OCI-LY7 (cell line): ENCODE measurements at regions not wholly inside any gene's neighbourhood (a gene's known extent, or its start where the extent isn't known, plus 50 kb on each side); places are given as distances from the start of the nearest gene placed in this dataset.

ENCODE experiments used
- BruUV-seq: library from RNA; stranded (reverse); fragments of 400-500 nt; replicated peaks from 2 replicates; lab custom pipeline; 2021; lab: Mats Ljungman, UMichigan
- CTCF ChIA-PET: fragments of 300-600 bp; sonication (Branson Sonifier 250); formaldehyde crosslinking; loops from one replicate; lab custom pipeline; 2022; ENCODE audit warnings: antibody characterized with exemption; ENCODE audit not compliant: unreplicated experiment; lab: Charles Lee
- POLR2A ChIA-PET: fragments of 300-600 bp; sonication (Branson Sonifier 250); formaldehyde crosslinking; loops from one replicate; lab custom pipeline; 2022; ENCODE audit warnings: antibody characterized with exemption; lab: Charles Lee
- DNase-seq: peaks from one replicate; pipeline ENCODE4 v3.0.0-alpha.2; 2015; ENCODE audit warnings: low spot score
- H2AFZ ChIP-seq: fragments of 200-600 bp; sonication (generic), shearing (Covaris generic); 2 replicates; pipeline ENCODE4 v1.6.1; 2014; ENCODE audit warnings: mild to moderate bottlenecking, antibody characterized with exemption, low read length, moderate library complexity
- H3K27ac ChIP-seq: fragments of 200-600 bp; sonication (generic); 2 replicates; pipeline ENCODE4 v1.5.1; 2014; ENCODE audit warnings: mixed run types, low read depth, mild to moderate bottlenecking, moderate library complexity, low read length, inconsistent platforms; ENCODE audit not compliant: poor library complexity, severe bottlenecking
- H3K36me3 ChIP-seq: fragments of 200-600 bp; sonication (generic); 2 replicates; pipeline ENCODE4 v1.6.1; 2014; ENCODE audit warnings: mild to moderate bottlenecking, antibody characterized with exemption, low read length, moderate library complexity, mixed read lengths; ENCODE audit not compliant: insufficient read depth
- H3K4me1 ChIP-seq: fragments of 200-600 bp; sonication (generic); 2 replicates; pipeline ENCODE4 v1.5.1; 2014; ENCODE audit warnings: mild to moderate bottlenecking, low read length; ENCODE audit not compliant: insufficient read depth, poor library complexity, severe bottlenecking
- H3K4me2 ChIP-seq: fragments of 200-600 bp; sonication (generic); 2 replicates; pipeline ENCODE4 v1.6.1; 2014; ENCODE audit warnings: mild to moderate bottlenecking, low read length
- H3K4me3 ChIP-seq: fragments of 200-600 bp; sonication (generic); 2 replicates; pipeline ENCODE4 v1.5.1; 2014; ENCODE audit warnings: mild to moderate bottlenecking, low read depth, low read length; ENCODE audit not compliant: poor library complexity, severe bottlenecking
- H3K79me2 ChIP-seq: fragments of 200-600 bp; sonication (generic); 2 replicates; pipeline ENCODE4 v1.6.1; 2016; ENCODE audit warnings: low read depth, mild to moderate bottlenecking, low read length, moderate library complexity, mixed read lengths; ENCODE audit not compliant: insufficient read depth
- H3K9me2 ChIP-seq: fragments of 200-600 bp; sonication (generic); 2 replicates; pipeline ENCODE4 v1.6.1; 2016; ENCODE audit warnings: mild to moderate bottlenecking, low read length, mixed read lengths; ENCODE audit not compliant: insufficient read depth
- H3K9me3 ChIP-seq: fragments of 200-600 bp; sonication (generic); 2 replicates; pipeline ENCODE4 v1.6.1; 2014; ENCODE audit warnings: mild to moderate bottlenecking, mixed run types, low read length, mixed read lengths
- H4K20me1 ChIP-seq: fragments of 200-600 bp; sonication (generic); 2 replicates; pipeline ENCODE4 v1.6.1; 2014; ENCODE audit warnings: mild to moderate bottlenecking, antibody characterized with exemption, low read length, moderate library complexity, mixed read lengths; ENCODE audit not compliant: insufficient read depth
- CTCF ChIP-seq: fragments of 200-600 bp; sonication (generic); conservative IDR thresholded peaks from 2 replicates; pipeline ENCODE4 v1.5.1; 2014; ENCODE audit warnings: mild to moderate bottlenecking, antibody characterized with exemption, low read length, moderate library complexity, mixed read lengths
- EZH2phosphoT487 ChIP-seq: fragments of 200-600 bp; sonication (generic); IDR thresholded peaks from 2 replicates; pipeline ENCODE4 v1.6.1; 2018; ENCODE audit warnings: low read depth, borderline replicate concordance, mild to moderate bottlenecking, mixed run types, antibody characterized with exemption, low read length, moderate library complexity, mixed read lengths
- intact Hi-C: fragments of 100-400 bp; cut with micrococcal nuclease; formaldehyde crosslinking; loops from one replicate; pipeline ENCODE4 v1.10.0; 2022; ENCODE audit not compliant: unreplicated experiment

DNA sequence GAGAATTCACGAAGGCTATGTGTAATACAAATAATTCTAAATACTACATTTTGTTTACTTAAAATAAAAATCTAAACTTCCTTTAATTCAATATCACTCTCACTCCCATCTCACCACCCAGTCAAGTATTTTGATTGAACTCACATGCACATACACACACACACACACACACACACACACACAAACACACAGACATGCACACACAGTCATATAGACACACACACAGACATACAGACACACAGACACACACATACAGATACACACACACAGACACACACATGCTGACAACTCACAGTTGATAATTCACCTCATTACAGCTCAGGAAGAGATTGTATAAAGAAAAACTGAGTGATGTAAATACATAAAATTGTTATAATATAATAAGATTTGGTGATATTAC is 559.8 kb upstream of the SLC35B3 start:
- intact Hi-C loops: no loop called here
- Histone ChIP-seq H4K20me1 (no peaks in the 10 kb centered on the region; the same call in 1 of the 2 replicates), H3K36me3 (no peaks in the 10 kb centered on the region), H3K9me3 (no peaks in the 10 kb centered on the region), H3K27ac (no peak overlapping the region), H3K4me3 (no peak overlapping the region), H3K79me2 (no peaks in the 10 kb centered on the region), H3K4me2 (no peak overlapping the region), H3K9me2 (no peaks in the 10 kb centered on the region), H2AFZ (no peak overlapping the region), H3K4me1 (no peaks in the 10 kb centered on the region)
- ChIA-PET POLR2A (no interaction called here), CTCF (no interaction called here)
- DNase-seq: no peak
- TF ChIP-seq EZH2phosphoT487 (no peak), CTCF (no peak)
- BruUV-seq: no TSS peak

GRCh38 chr6:8993111-8993510 is 557.8 kb upstream of the SLC35B3 start:
- ChIA-PET POLR2A (no interaction called here), CTCF (no interaction called here)
- TF ChIP-seq CTCF (no peak), EZH2phosphoT487 (no peak)
- H3K9me2 ChIP-seq: no peaks in the 10 kb centered on the region
- no peaks in the 10 kb centered on the region; the same call in 1 of the 2 replicates for H4K20me1 ChIP-seq
- H2AFZ ChIP-seq: no peak overlapping the region
- H3K9me3 ChIP-seq: no peaks in the 10 kb centered on the region
- no peak for DNase-seq
- intact Hi-C loops: no loop called here
- H3K27ac ChIP-seq: no peak overlapping the region
- no peaks in the 10 kb centered on the region for H3K79me2 ChIP-seq
- no TSS peak for BruUV-seq
- no peaks in the 10 kb centered on the region for H3K36me3 ChIP-seq
- no peak overlapping the region for H3K4me3 ChIP-seq
- no peak overlapping the region for H3K4me2 ChIP-seq
- H3K4me1 ChIP-seq: no peaks in the 10 kb centered on the region

DNA sequence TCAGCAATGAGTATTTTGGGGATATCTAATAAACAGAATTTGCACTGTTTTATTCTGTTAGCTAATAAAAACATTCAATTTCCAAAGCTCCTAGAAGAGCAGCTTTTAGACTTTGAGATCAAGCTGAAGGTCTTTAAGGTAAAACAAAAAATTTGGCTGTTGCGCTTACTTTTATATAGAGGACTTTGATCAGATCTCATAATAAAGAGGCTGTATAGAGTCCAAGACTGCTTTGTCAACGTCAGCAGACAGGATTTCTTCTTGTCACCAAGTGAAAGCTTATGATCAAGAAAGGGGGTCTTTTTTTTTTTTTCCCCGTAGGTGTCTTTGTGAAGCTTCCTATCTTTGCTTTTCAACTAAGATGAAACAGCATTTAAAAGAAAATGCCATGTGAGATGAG is 556.5 kb upstream of the SLC35B3 start:
- H4K20me1 ChIP-seq: no peaks in the 10 kb centered on the region; the same call in 1 of the 2 replicates
- no peak overlapping the region for H3K4me2 ChIP-seq
- H3K4me3 ChIP-seq: no peak overlapping the region
- no peak overlapping the region for H2AFZ ChIP-seq
- ChIA-PET CTCF (no interaction called here), POLR2A (interaction anchor here (0.7 to 0.8 kb wide), 2 partner anchors 10 to 116 kb away, joined by 4 to 5 read pairs; no protein-coding TSS in a partner anchor)
- no peaks in the 10 kb centered on the region for H3K9me2 ChIP-seq
- no peaks in the 10 kb centered on the region for H3K9me3 ChIP-seq
- intact Hi-C loops: no loop called here
- DNase-seq: no peak
- H3K36me3 ChIP-seq: no peaks in the 10 kb centered on the region
- no TSS peak for BruUV-seq
- no peaks in the 10 kb centered on the region for H3K79me2 ChIP-seq
- TF ChIP-seq EZH2phosphoT487 (no peak), CTCF (no peak)
- no peak overlapping the region for H3K27ac ChIP-seq
- H3K4me1 ChIP-seq: no peaks in the 10 kb centered on the region
